ENCODE measurements at regions not wholly inside any gene's neighbourhood (a gene's known extent, or its start where the extent isn't known, plus 50 kb on each side); places are given as distances from the start of the nearest gene placed in this dataset.

- TF ChIP-seq CTCF (IDR thresholded peaks at IDR 0.05): no peak
- TF ChIP-seq POLR2AphosphoS5 (IDR thresholded peaks at IDR 0.05): no peak
- TF ChIP-seq POLR2A (IDR thresholded peaks at IDR 0.05): no peak
Measured at GRCh38 chr5:56589481-56589860, 225.9 kb upstream of the MAP3K1 start.

Data from upper lobe of left lung (tissue), 4 donors.